NOMO-1 treated with DMSO at 0.1 percent for 48 hours (cell line): ENCODE measurements at regions not wholly inside any gene's neighbourhood (a gene's known extent, or its start where the extent isn't known, plus 50 kb on each side); places are given as distances from the start of the nearest gene placed in this dataset.

Experiments
- DNase-seq: peaks from one replicate; lab custom pipeline; 2025; ENCODE audit not compliant: unreplicated experiment; lab: John Stamatoyannopoulos, UW

GRCh38 chr2:66036948-66037347, 398.0 kb upstream of the MEIS1 start:
- no peak for DNase-seq

- DNase-seq, result no peak
Observed at GRCh38 chr2:66034467-66034866, 400.5 kb upstream of the MEIS1 start.

GRCh38 chr2:66032226-66032775, 402.6 kb upstream of the MEIS1 start:
- DNase-seq, result peak; percentile 9

GRCh38 chr2:66031236-66031635, 403.7 kb upstream of the MEIS1 start:
- DNase-seq, result no peak

- no peak for DNase-seq
Observed at GRCh38 chr2:66030553-66030952, 404.4 kb upstream of the MEIS1 start.

GRCh38 chr2:66024391-66024790, 410.5 kb upstream of the MEIS1 start:
- no peak for DNase-seq

GRCh38 chr2:66021296-66021695, 413.6 kb upstream of the MEIS1 start:
- no peak for DNase-seq

GRCh38 chr2:66017763-66018162, 417.2 kb upstream of the MEIS1 start:
- DNase-seq, result no peak

- no peak for DNase-seq
Observed at GRCh38 chr2:66014450-66014849, 420.5 kb upstream of the MEIS1 start.

- no peak for DNase-seq
Observed at GRCh38 chr2:66013456-66013855, 421.5 kb upstream of the MEIS1 start.

- no peak for DNase-seq
Observed at GRCh38 chr2:66003931-66004330, 431.0 kb upstream of the MEIS1 start.

GRCh38 chr2:66001538-66001937, 433.4 kb upstream of the MEIS1 start:
- no peak for DNase-seq

- DNase-seq, result no peak
Observed at GRCh38 chr2:66000901-66001300, 434.0 kb upstream of the MEIS1 start.

- no peak for DNase-seq
Observed at GRCh38 chr2:65999796-66000195, 435.1 kb upstream of the MEIS1 start.

- no peak for DNase-seq
Observed at GRCh38 chr2:65999103-65999502, 435.8 kb upstream of the MEIS1 start.

- no peak for DNase-seq
Observed at GRCh38 chr2:65997961-65998360, 437.0 kb upstream of the MEIS1 start.

GRCh38 chr2:65992198-65992554, 442.7 kb upstream of the MEIS1 start:
- no peak for DNase-seq

- no peak for DNase-seq
Observed at GRCh38 chr2:65991381-65992197, 443.3 kb upstream of the MEIS1 start.

- DNase-seq, result no peak
Observed at GRCh38 chr2:65985986-65986385, 448.9 kb upstream of the MEIS1 start.

GRCh38 chr2:65980531-65980930, 454.4 kb upstream of the MEIS1 start:
- DNase-seq, result no peak

- DNase-seq, result no peak
Observed at GRCh38 chr2:65979446-65979845, 455.5 kb upstream of the MEIS1 start.

- DNase-seq, result no peak
Observed at GRCh38 chr2:65974067-65974723, 460.7 kb upstream of the MEIS1 start.
